H9 (cell line): ENCODE measurements at regions not wholly inside any gene's neighbourhood (a gene's known extent, or its start where the extent isn't known, plus 50 kb on each side); places are given as distances from the start of the nearest gene placed in this dataset.

Experiments
- DNase-seq: peaks from one replicate; pipeline ENCODE4 v3.0.0-alpha.2; 2017
- H2AFZ ChIP-seq: one replicate; pipeline ENCODE4 v1.6.1; 2013; ENCODE audit warnings: mild to moderate bottlenecking, low read length, control low read depth, moderate library complexity
- H2AK5ac ChIP-seq: 2 replicates; pipeline ENCODE4 v1.6.1; 2013; ENCODE audit warnings: low read length, control low read depth, mixed read lengths; ENCODE audit not compliant: insufficient read length
- H2BK120ac ChIP-seq: one replicate; pipeline ENCODE4 v1.6.1; 2013; ENCODE audit warnings: low read depth, mild to moderate bottlenecking, low read length, control low read depth, inconsistent platforms; ENCODE audit not compliant: poor library complexity, severe bottlenecking
- H2BK12ac ChIP-seq: 2 replicates; pipeline ENCODE4 v1.6.1; 2013; ENCODE audit warnings: low read length, control low read depth, mixed read lengths, low read depth; ENCODE audit not compliant: insufficient read length
- H2BK15ac ChIP-seq: 2 replicates; pipeline ENCODE4 v1.6.1; 2013; ENCODE audit warnings: low read depth, low read length, control low read depth
- H2BK20ac ChIP-seq: one replicate; pipeline ENCODE4 v1.6.1; 2013; ENCODE audit warnings: low read depth, mild to moderate bottlenecking, low read length, control low read depth, inconsistent platforms; ENCODE audit not compliant: poor library complexity, severe bottlenecking
- H2BK5ac ChIP-seq: 2 replicates; pipeline ENCODE4 v1.6.1; 2013; ENCODE audit warnings: low read length, control low read depth, mixed read lengths; ENCODE audit not compliant: insufficient read length
- H3K14ac ChIP-seq: 2 replicates; pipeline ENCODE4 v1.6.1; 2013; ENCODE audit warnings: low read length, control low read depth; ENCODE audit not compliant: insufficient read depth
- H3K18ac ChIP-seq: 2 replicates; pipeline ENCODE4 v1.6.1; 2013; ENCODE audit warnings: low read depth, mild to moderate bottlenecking, mixed read lengths, low read length, control low read depth; ENCODE audit not compliant: insufficient read length
- H3K23ac ChIP-seq: 2 replicates; pipeline ENCODE4 v1.6.1; 2013; ENCODE audit warnings: low read length, control low read depth, mixed read lengths, low read depth; ENCODE audit not compliant: insufficient read length
- H3K23me2 ChIP-seq: 2 replicates; pipeline ENCODE4 v1.6.1; 2013; ENCODE audit warnings: low read depth, mild to moderate bottlenecking, mixed read lengths, low read length, control low read depth; ENCODE audit not compliant: insufficient read length, poor library complexity, severe bottlenecking
- H3K27ac ChIP-seq: 2 replicates; pipeline ENCODE4 v1.5.1; 2013; ENCODE audit warnings: low read length, control low read depth, mixed read lengths, low read depth; ENCODE audit not compliant: insufficient read length
- H3K27me3 ChIP-seq: 2 replicates; pipeline ENCODE4 v1.6.1; 2013; ENCODE audit warnings: low read length, control low read depth, inconsistent platforms; ENCODE audit not compliant: insufficient read depth
- H3K4ac ChIP-seq: 2 replicates; pipeline ENCODE4 v1.6.1; 2013; ENCODE audit warnings: low read depth, mild to moderate bottlenecking, control low read depth, inconsistent platforms, low read length, moderate library complexity
- H3K4me1 ChIP-seq: 2 replicates; pipeline ENCODE4 v1.6.1; 2013; ENCODE audit warnings: low read length, control low read depth, inconsistent platforms; ENCODE audit not compliant: insufficient read depth
- H3K4me2 ChIP-seq: 2 replicates; pipeline ENCODE4 v1.6.1; 2013; ENCODE audit warnings: low read length, control low read depth, mixed read lengths; ENCODE audit not compliant: insufficient read length, insufficient read depth
- H3K56ac ChIP-seq: 2 replicates; pipeline ENCODE4 v1.6.1; 2013; ENCODE audit warnings: low read depth, mild to moderate bottlenecking, mixed read lengths, low read length, control low read depth; ENCODE audit not compliant: insufficient read length
- H3K79me1 ChIP-seq: 2 replicates; pipeline ENCODE4 v1.6.1; 2013; ENCODE audit warnings: low read depth, mild to moderate bottlenecking, moderate library complexity, low read length, control low read depth, inconsistent platforms; ENCODE audit not compliant: insufficient read depth, poor library complexity, severe bottlenecking
- H3K79me2 ChIP-seq: 2 replicates; pipeline ENCODE4 v1.6.1; 2013; ENCODE audit warnings: low read length, control low read depth, inconsistent platforms; ENCODE audit not compliant: insufficient read depth
- H3K9ac ChIP-seq: 2 replicates; pipeline ENCODE4 v1.6.1; 2013; ENCODE audit warnings: low read length, control low read depth, mixed read lengths; ENCODE audit not compliant: insufficient read length; ENCODE audit errors: extremely low read depth
- H3K9me3 ChIP-seq: one replicate; pipeline ENCODE4 v1.6.1; 2013; ENCODE audit warnings: low read depth, low read length, inconsistent platforms; ENCODE audit not compliant: control insufficient read depth
- H3T11ph ChIP-seq: one replicate; pipeline ENCODE4 v1.6.1; 2013; ENCODE audit warnings: mild to moderate bottlenecking, low read length, control low read depth, inconsistent platforms
- H4K20me1 ChIP-seq: one replicate; pipeline ENCODE4 v1.6.1; 2013; ENCODE audit not compliant: control insufficient read depth, insufficient read length, insufficient read depth
- H4K5ac ChIP-seq: 2 replicates; pipeline ENCODE4 v1.6.1; 2013; ENCODE audit warnings: low read depth, mild to moderate bottlenecking, mixed read lengths, low read length, control low read depth; ENCODE audit not compliant: insufficient read length
- H4K8ac ChIP-seq: replicated peaks from 2 replicates; pipeline ENCODE4 v1.6.1; 2013; ENCODE audit warnings: low read length, control low read depth, mixed read lengths, low read depth; ENCODE audit not compliant: insufficient read length
- H4K91ac ChIP-seq: 2 replicates; pipeline ENCODE4 v1.6.1; 2013; ENCODE audit warnings: low read depth, mild to moderate bottlenecking, moderate library complexity, mixed read lengths, low read length, control low read depth; ENCODE audit not compliant: insufficient read length
- H3K27ac Mint-ChIP-seq, 3 experiments: 2 replicates in 2 of 3; 3 replicates in 1 of 3; pipeline ENCODE4 v1.8.0; 2020 to 2021; ENCODE audit warnings: mixed read lengths in 3 of 3, mild to moderate bottlenecking in 1 of 3, moderate library complexity in 1 of 3
- H3K27me3 Mint-ChIP-seq: 2 replicates; pipeline ENCODE4 v1.8.0; 2021; ENCODE audit warnings: low read depth, mild to moderate bottlenecking, moderate library complexity, mixed read lengths
- H3K36me3 Mint-ChIP-seq, 3 experiments: 2 replicates in 2 of 3; 3 replicates in 1 of 3; pipeline ENCODE4 v1.8.0; 2020 to 2021; ENCODE audit warnings: low read depth in 3 of 3, mixed read lengths in 3 of 3; ENCODE audit not compliant: insufficient read depth in 1 of 3
- H3K4me1 Mint-ChIP-seq, 2 experiments: 2 replicates each; pipeline ENCODE4 v1.8.0; 2020; ENCODE audit warnings: mixed read lengths in 2 of 2
- H3K4me3 Mint-ChIP-seq, 2 experiments: 2 replicates in 1 of 2; 3 replicates in 1 of 2; pipeline ENCODE4 v1.8.0; 2020 to 2021; ENCODE audit warnings: mild to moderate bottlenecking in 2 of 2, mixed read lengths in 2 of 2, moderate library complexity in 1 of 2
- H3K9me3 Mint-ChIP-seq, 2 experiments: 2 replicates in 1 of 2; 3 replicates in 1 of 2; pipeline ENCODE4 v1.8.0; 2020; ENCODE audit warnings: mild to moderate bottlenecking in 2 of 2, mixed read lengths in 2 of 2, moderate library complexity in 1 of 2
- CTCF ChIP-seq: fragments of 200-600 bp; sonication (generic); conservative IDR thresholded peaks from 3 replicates; pipeline ENCODE4 v1.8.0; 2021; ENCODE audit warnings: antibody characterized with exemption, mild to moderate bottlenecking
- WGBS: extraction: QIAGEN DNeasy Blood & Tissue Kit; methylation state at CpG from one replicate; pipeline ENCODE4 v1.1.7; 2013; ENCODE audit warnings: missing lambda C conversion rate, low lambda C conversion rate, mixed read lengths; ENCODE audit not compliant: insufficient read length; ENCODE audit errors: extremely low coverage; 5-methylcytosine and 5-hydroxymethylcytosine counted together

GRCh38 chr20:19867074-19867473, 109.0 kb downstream of the RIN2 start:
- H3K56ac ChIP-seq: no peak overlapping the region
- TF ChIP-seq CTCF: no peak
- peaks cover 0 to 7% (median 5%) of the 10 kb centered on the region in 3 experiments; a peak in 4 of 7 replicates for H3K36me3 Mint-ChIP-seq

More at GRCh38 chr20:19867074-19867473, 109.0 kb downstream of the RIN2 start:
- no peaks in the 10 kb centered on the region for H3K4me1 ChIP-seq
- H2BK15ac ChIP-seq: no peak overlapping the region
- H3K23me2 ChIP-seq: no peaks in the 10 kb centered on the region
- Mint-ChIP-seq H3K27me3 (peaks cover 2% of the 10 kb centered on the region; the same call in 1 of the 2 replicates), H3K4me1 (no peaks in the 10 kb centered on the region), H3K27ac (no peak overlapping the region), H3K9me3 (peaks cover 4 to 8% of the 10 kb centered on the region in 2 experiments; a peak in 4 of 5 replicates), H3K4me3 (no peak overlapping the region)
- H3K4me2 ChIP-seq: no peak overlapping the region
- no peak overlapping the region for H3K18ac ChIP-seq
- H3K14ac ChIP-seq: no peak overlapping the region
- no peaks in the 10 kb centered on the region for H3K79me2 ChIP-seq
- H2BK12ac ChIP-seq: no peak overlapping the region
- H4K20me1 ChIP-seq: no peaks in the 10 kb centered on the region
- no peak overlapping the region for H3K4ac ChIP-seq
- no peak overlapping the region for H3K9ac ChIP-seq
- H4K91ac ChIP-seq: no peak overlapping the region
- H3T11ph ChIP-seq: no peak overlapping the region
- no peak overlapping the region for H2AK5ac ChIP-seq
- H3K79me1 ChIP-seq: no peaks in the 10 kb centered on the region
- H4K8ac ChIP-seq: no peak overlapping the region
- H3K9me3 ChIP-seq: no peaks in the 10 kb centered on the region
- H2BK20ac ChIP-seq: no peak overlapping the region
- no peak overlapping the region for H2BK5ac ChIP-seq
- no peak overlapping the region for H2BK120ac ChIP-seq
- WGBS: no CpG with 5 or more reads among the region's 2 CpGs
- H3K27ac ChIP-seq: no peak overlapping the region
- no peaks in the 10 kb centered on the region for H3K27me3 ChIP-seq
- DNase-seq: no peak
- no peak overlapping the region for H3K23ac ChIP-seq
- no peak overlapping the region for H2AFZ ChIP-seq
- no peak overlapping the region for H4K5ac ChIP-seq
